Upper lobe of left lung (tissue), 4 donors: ENCODE measurements at regions not wholly inside any gene's neighbourhood (a gene's known extent, or its start where the extent isn't known, plus 50 kb on each side); places are given as distances from the start of the nearest gene placed in this dataset.

ENCODE experiments used
- CTCF ChIP-seq, 6 experiments: fragments of 450-650 bp in 4 of 6; fragments of 200-600 bp in 2 of 6; sonication (generic) in 2 of 6; IDR thresholded peaks; one replicate each; pipeline ENCODE4 v1.5.1; 2016 to 2019; ENCODE audit warnings: antibody characterized with exemption in 6 of 6
- EP300 ChIP-seq, 4 donors: sonication (generic); formaldehyde crosslinking; IDR thresholded peaks; one replicate each; pipeline ENCODE4 v1.5.1; 2017; ENCODE audit warnings: antibody characterized with exemption in 4 of 4, control low read depth in 2 of 4
- POLR2A ChIP-seq, 4 donors: fragments of 450-650 bp; IDR thresholded peaks; one replicate each; pipeline ENCODE4 v1.5.1; 2016 to 2017; ENCODE audit warnings: antibody characterized with exemption in 4 of 4, mild to moderate bottlenecking in 2 of 4

- no peak for TF ChIP-seq CTCF (IDR thresholded peaks at IDR 0.05)
- TF ChIP-seq POLR2A (IDR thresholded peaks at IDR 0.05), result no peak
- TF ChIP-seq EP300 (IDR thresholded peaks at IDR 0.05), result no peak
Measured at GRCh38 chr1:235004840-235005391, 123.7 kb downstream of the TOMM20 start.
